Caki2 (cell line): ENCODE measurements at regions not wholly inside any gene's neighbourhood (a gene's known extent, or its start where the extent isn't known, plus 50 kb on each side); places are given as distances from the start of the nearest gene placed in this dataset.
"Not testable (repeated sequence)": the region's sequence is repeated elsewhere in the genome, so short reads cannot be mapped to it uniquely, and the experiment has no call there.

ENCODE experiments used
- DNase-seq: peaks from one replicate; pipeline ENCODE4 v3.0.0-alpha.2; 2015; ENCODE audit warnings: low read depth
- in situ Hi-C: cut with HindIII; loops from 2 replicates; pipeline ENCODE4 v1.10.0; 2016; ENCODE audit warnings: low sequenced_read_pairs, low pct_unique_long_range_greater_than_20kb, mixed read lengths

DNA sequence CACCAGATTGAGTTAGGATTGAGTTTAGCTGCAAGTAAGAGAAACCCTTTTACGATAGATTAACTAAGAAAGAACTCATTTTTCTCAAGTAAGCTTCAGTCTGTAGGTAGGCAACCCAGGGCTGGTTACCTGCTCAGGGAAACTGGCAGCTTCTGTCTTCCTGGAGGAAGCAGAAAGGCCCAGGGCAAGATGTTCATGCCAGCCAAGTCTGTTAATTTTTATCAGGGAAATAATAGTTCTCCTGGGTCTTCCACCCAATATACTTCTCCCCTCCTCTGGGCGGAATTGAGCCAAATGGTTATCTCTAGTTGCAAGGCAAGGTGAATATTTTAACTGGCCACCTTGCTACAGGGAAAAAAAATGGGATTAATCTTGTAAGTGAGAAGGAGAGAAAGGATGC, 98.2 kb downstream of the UTRN start:
- DNase-seq, result no peak
- in situ Hi-C loops, result no loop called here

DNA sequence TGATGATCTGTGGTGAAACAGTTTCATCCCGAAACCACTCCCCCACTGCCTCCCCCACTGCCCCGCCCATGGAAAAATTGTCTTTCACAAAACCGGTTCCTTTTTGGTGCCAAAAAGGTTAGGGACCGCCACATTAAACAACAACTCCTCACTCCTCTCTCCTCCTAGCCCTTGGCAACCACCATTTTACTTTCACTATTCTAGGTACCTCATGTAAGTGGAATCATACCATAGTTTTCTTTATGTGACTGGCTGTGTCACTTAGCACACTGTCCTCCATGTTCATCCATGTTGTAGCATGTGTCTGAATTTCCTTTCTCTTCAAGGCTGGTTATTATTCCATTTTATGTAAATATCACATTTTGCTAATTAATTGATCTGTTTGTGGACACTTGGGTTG, 99.3 kb downstream of the UTRN start:
- in situ Hi-C loops, result no loop called here
- DNase-seq, result no peak

DNA sequence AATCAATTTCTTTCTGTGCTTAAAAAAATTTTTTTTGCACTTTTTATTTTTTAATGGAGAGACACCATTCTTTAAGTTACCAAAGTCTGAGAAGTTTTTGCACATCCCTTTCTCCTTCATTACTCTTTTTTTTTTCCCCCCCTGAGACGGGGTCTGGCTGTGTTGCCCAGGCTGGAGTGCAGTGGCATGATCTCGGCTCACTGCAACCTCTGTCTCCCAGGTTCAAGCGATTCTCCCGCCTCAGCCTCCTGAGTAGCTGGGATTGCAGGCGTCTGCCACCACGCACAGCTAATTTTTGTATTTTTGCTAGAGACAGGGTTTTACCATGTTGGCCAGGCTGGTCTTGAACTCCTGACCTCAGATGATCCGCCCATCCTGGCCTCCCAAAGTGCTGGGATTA, 104.3 kb downstream of the UTRN start:
- in situ Hi-C loops, DNase-seq: not testable (repeated sequence)

DNA sequence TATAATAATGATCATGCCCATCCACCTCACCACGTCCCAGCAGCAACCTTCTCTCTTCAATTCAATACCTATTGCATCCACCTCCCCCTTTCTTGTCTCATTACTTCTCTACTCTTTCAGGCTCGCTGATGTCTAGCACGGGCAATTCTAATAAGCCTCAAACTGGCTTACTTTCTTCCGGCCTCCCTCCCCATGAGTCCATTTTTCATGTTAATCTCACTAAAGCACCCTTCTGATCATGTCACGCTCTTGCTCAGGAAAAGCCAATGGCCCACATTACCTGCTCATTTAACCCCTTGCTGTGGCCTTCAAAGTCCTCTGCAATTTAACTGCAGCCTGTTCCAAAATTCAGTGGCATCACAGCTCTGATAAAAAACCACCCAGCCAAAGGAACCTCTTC, 105.1 kb downstream of the UTRN start:
- in situ Hi-C loops, result no loop called here

DNA sequence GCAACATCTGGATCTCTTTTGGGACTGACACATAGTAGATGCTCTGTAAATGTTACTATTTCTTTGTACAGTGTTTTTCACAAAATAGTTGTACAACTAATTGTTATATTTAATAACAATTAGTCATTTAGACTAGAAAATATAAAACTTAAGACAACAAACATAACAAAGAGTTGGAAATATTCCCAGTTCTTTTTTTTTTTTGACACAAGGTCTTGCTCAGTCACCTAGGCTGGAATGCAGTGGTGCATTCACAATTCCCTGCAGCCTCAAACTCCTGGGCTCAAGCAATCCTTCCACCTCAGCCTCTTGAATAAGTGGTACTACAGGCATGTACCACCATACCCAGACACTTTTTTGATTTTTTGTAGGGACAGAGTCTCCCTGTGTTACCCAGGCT, 105.8 kb downstream of the UTRN start:
- in situ Hi-C loops, result no loop called here
- no peak for DNase-seq

More for the DNA sequence above, 105.1 kb downstream of the UTRN start:
- no peak for DNase-seq

DNA sequence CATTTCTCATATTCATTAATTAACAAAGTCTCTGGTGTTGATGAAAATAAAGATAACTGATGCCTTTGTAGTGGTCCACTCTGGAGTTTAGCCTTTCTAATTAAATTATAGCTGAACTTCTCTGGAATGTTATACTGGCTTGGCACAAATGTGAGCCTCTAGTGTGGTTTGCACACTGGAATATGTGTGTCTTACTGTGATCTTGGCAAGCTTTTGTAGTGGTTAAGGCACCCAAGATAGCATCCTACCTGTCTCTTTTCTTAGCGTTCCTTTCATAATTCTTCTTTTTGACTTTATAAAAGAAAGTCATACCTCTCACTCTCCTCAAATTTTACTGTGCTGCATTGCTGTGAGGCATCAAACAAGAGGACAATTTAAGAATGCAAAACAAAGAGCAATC, 107.4 kb downstream of the UTRN start:
- in situ Hi-C loops, result no loop called here
- no peak for DNase-seq

DNA sequence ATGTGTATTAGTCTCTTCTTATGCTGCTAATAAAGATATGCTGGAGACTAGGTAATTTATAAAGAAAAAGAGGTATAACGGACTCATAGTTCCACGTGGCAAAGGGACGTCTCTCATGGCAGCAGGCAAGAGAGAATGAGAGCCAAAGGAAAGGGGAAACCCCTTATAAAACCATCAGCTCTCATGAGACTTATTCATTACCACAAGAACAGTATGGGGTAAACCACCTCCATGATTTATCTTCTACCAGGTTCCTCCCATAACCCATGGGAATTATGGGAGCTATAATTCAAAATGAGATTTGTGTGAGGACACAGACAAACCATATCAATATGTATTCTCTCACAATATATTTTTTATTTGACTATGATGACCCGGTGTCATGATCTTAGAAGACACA, 109.1 kb downstream of the UTRN start:
- in situ Hi-C loops, result no loop called here
- DNase-seq, result no peak

DNA sequence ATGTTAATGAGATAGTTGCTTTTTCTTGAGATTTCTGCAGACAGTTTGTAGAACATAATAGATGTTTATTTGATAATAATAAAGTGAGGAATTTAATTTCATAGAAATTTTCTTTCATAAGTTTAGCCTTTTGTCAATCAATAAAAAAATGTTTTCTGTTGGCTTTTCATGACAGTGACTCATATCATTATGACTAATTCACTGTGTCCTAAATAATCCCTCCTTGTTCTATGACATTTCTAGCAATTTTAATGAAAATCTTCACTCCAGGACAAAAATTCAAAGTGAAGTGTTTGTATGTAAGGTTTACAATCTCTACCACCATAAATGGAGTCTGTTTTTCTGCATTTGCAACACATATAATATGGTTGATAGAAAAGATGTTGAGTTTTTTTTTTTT, 109.9 kb downstream of the UTRN start:
- in situ Hi-C loops, result no loop called here
- DNase-seq, result no peak

DNA sequence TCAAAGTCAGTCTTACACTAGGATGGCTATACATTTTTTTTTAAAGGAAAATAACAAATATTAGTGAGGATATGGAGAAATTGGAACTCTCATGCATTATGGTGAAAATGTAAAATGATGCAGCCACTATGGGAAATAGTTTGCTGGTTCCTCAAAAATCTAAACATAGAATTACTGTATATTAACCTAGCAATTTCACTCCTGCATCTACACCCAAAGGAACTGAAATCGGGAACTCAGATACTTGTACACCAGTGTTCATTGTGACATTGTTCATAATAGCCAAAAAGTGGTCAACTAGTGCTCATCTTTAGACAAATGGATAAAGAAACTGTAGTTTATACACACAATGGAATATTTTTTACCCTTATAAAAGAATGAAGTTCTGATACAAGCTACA, 110.7 kb downstream of the UTRN start:
- no peak for DNase-seq
- in situ Hi-C loops, result no loop called here

DNA sequence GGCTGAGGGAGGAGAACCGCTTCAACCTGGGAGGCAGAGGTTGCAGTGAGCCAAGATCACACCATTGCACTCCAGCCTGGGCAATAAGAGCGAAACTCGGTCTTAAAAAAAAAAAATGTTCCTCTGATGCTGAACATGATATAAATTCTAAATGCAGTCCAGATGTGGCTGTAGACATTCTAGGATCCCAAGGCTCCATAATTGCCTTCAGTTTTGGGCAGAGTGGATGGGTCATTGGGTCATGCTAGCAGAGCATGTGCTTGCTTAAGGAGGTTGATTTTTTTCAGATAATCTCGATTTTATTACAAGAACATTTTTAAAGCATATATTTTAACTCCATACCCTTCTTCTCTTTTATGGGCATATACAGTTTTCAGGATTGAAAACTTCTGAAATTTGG, 112.0 kb downstream of the UTRN start:
- in situ Hi-C loops, result no loop called here
- DNase-seq, result no peak

DNA sequence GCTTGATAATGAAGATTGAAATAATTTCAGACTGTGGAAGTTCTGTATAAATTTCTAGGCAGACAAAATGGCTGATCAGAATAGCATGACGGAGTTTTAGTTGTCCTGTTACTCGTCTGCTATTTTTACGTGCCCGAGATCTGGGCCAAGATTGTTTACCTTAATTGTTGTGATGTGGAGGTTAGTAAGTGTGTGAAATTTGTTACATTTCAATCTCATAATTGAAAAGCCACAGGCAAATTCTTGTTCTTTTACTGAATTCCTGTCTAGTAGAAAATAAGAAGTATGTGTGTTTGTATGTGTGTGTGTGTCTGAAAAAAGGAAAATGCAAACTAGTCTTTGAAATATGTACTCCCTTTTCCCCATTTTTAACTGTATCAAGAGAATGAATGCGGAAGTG, 115.2 kb downstream of the UTRN start:
- no peak for DNase-seq
- in situ Hi-C loops, result no loop called here

DNA sequence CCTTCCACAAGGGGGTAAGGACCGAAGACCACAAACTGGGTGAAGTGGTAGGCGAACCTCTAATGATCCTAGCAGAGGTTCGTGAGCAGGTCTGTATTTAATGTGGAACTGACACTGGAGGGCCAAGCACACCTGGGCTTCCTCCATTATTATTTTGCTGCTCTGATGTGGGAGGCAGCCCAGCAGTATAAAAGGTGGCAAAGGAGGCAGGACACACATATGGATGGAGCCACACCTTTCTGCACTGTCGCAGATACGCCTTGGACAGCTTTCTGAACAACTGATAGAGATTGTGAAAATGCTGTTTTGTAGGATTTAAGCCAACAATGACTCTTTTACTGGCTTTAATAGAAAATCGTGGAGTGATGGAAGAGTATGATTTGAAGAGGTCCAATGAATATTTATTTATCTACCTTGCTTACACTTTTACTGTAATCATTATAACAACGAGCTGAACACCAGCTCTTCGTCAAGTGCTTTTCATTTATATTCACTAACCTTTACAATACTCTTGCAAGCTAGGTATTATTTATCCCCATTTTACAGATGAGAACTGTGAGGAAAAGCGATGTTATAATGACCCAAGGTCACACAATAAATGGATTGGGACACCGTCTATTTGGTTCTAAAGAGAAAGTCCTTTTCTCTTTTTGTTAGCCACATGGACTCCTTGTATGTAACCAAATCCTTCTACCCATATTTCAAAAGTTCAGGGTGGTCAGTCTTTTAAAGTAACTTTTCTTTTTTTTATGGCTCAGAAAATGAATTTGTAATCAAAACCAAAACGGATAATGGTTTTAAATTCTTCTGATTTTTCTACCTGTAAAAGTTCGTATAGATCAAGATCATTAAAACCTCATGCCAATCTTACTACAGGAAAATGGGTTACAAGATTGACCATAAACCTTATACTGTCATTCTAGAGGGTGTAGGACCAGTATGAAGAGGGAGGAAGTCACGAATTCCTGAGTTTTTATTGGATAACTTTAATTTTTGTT, 116.9 kb downstream of the UTRN start:
- in situ Hi-C loops, result no loop called here
- no peak for DNase-seq

DNA sequence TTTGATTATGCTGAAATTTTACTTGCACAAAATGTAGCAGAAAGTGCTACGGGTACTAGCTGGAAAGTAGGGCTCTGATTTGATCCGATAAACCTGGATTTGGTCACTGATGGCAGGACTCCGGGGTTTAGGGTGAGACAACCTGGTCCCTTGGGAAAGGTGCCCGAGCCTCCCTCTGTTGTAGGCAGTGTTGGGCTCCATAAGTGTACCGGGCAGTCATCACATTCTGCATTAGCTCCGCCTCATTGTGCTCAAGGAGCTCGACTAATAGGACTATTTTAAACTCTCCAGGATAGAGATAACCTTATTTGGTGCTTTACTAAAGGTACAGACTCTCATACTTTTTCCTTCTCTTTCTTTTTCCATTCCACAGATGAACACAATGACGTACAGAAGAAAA, 117.6 kb downstream of the UTRN start:
- DNase-seq, result no peak

DNA sequence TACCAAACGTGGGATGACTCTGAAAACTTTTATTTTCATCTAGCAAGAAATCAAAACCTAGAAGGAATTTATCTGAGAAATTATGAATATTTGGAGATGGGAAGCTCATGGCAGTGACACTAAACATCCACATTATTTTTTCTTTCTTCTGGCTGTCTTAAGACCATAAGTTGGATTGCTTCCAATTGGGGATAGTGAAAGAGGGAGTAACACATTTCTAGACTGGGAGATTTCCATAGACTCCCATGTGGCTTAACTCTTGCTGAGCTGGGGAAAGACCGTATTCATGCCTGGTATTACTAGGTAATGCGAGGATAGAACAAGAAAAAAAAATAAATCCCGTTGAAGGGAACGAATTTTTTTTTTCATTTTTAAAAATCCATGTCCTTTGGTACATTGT, 120.0 kb downstream of the UTRN start:
- DNase-seq, result no peak

More for the DNA sequence above, 117.6 kb downstream of the UTRN start:
- in situ Hi-C loops, result no loop called here

DNA sequence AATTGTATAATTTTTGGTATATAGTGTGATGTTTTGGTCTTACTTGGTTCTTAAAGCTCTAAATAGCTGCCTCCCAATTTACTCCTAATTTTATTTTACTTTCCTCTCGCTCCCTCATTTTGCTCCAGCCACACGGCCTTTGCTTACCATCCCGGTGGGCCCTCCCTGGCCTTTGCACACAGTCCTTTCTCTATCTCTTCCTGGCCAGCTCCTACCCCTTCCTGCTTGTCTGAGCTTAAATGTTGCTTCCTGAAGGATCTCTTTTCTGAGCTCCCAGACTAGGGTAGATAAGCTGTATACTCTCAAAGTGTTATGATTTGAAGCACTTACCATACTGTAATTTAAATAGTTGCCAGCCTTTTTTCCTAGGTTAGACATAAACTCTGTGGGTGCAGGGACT, 121.7 kb downstream of the UTRN start:
- DNase-seq, result no peak
- in situ Hi-C loops, result no loop called here

More for the DNA sequence above, 120.0 kb downstream of the UTRN start:
- in situ Hi-C loops, result no loop called here

DNA sequence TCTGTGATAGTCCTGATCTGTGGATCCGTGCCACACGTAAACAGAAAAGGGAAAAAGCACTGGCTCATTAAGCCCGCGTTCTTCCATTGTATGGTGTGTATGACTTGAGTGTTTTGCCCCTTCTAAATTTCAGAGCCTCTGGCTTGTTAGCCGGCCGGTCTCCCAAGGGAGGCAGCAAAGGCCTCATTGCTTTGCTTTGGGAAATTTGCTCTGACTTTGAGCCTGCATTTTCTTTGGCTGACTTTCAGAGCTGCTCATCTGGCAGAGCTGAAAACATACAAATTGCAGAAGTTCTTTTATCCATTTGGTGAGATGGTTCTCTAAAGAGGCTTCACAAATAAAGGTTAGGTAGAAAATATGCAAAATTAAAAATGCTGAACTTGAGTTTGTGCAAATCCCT, 123.0 kb downstream of the UTRN start:
- in situ Hi-C loops, result no loop called here

DNA sequence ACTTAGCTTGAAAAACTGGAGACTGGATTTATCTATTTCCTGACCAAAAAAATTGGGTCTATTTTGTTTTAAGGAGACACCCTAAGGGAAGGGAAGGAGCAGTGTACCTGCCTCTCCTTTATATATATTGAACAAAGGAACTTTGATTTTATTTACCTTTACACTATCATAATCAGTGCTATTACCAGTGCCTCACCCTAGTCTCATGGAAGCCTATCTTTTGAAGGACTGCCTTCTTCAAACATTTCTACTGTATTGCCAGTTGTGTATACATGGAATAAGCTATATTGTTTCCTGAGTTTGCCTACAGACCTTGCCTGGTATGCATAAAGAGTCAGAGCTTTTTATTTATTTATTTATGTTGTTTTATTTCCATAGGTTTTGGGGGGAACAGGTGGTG, 124.9 kb downstream of the UTRN start:
- no peak for DNase-seq

More for the DNA sequence above, 123.0 kb downstream of the UTRN start:
- no peak for DNase-seq

DNA sequence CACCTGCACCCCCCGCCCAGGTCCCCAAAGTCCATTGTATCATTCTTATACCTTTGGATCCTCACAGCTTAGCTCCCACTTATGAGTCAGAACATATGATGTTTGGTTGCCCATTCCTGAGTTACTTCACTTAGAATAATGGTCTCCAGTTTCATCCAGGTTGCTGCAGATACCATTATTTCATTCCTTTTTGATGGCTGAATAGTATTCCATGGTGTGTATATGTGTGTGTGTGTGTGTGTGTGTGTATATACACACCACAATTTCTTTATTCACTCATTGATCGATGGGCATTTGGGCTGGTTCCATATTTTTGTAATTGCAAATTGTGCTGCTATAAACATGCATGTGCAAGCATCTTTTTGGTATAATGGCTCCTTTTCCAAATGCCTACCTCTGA, 125.4 kb downstream of the UTRN start:
- in situ Hi-C loops, DNase-seq: not testable (repeated sequence)

More for the DNA sequence above, 124.9 kb downstream of the UTRN start:
- in situ Hi-C loops, result no loop called here

DNA sequence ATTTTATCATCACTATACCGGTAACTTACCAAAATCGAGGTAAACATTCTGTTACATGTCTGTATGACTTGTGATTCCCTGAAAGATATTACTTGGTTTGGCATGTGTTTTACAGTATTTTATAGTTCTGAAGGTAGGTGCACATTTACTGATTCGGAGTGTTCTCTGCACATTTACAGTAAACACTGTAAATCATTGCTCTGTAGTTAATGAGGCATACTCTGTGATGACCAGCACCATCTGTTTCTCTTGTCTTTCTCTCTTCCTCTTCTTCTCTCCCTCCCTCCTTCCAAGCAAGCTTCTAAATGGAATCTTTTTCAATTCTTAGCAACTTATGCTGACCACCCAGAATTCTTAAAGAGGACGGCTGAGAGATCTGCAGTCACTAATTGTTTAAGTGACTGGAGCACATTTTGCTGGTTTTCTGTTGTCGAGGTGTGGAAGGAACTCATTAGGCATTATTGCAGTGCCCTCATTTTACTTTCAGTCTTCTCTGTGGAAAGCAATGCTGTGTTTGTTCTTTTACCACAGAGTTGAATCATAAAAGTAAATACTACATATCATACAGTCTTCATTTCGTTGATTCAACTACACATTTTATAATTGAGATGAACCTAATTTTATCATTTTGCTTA, 126.5 kb downstream of the UTRN start:
- in situ Hi-C loops, result no loop called here
- DNase-seq, result peak; percentile 56
